ENCODE measurements at regions not wholly inside any gene's neighbourhood (a gene's known extent, or its start where the extent isn't known, plus 50 kb on each side); places are given as distances from the start of the nearest gene placed in this dataset.

DNA sequence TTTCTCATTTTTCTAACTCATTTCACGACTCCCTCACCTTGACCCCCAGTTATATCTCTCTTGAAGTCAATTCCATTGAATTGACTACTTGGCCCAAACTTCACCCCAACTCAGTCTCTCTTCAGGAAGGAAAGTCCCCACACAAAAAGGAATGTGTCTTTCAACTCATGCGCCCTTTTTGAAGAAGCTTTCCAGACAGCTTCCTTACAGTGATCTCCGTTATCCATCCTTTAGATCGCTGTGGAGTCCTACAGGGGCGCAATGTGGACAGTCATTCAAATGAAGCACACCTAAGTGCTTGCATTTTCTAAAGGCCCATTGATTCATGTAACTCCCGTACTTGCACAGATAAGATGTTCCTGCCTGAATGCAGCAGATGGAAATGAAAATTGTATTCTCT, 101.1 kb upstream of the VPREB1 start:
- Mint-ChIP-seq H3K36me3 (ENCODE audit: low read depth) (no peaks in the 10 kb centered on the region), H3K4me3 (no peak overlapping the region), H3K27me3 (peaks cover 53% of the 10 kb centered on the region), H3K4me1 (ENCODE audit: low read depth) (no peaks in the 10 kb centered on the region), H3K27ac (no peak overlapping the region), H3K9me3 (no peaks in the 10 kb centered on the region)
- no peak for DNase-seq

DNA sequence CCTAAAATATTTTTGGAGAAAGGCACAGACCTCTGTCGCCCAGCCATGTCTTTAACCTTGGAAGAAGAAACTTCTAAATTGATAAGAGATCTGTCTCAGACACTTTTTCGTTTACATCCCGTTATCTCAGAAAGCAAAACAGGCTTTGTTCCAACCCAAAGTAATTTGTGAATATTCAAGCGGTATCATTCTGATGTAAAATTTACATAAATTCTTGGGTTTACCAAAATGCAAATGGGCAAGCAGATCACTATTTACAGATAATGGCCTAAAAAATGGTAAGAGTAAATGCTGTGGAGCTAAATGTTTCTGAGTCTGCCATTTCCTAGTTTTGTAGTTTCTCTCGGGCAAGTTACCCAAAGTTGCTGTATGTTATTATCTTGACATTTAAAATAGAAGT, 101.9 kb upstream of the VPREB1 start:
- peaks cover 47% of the 10 kb centered on the region for H3K27me3 Mint-ChIP-seq

DNA sequence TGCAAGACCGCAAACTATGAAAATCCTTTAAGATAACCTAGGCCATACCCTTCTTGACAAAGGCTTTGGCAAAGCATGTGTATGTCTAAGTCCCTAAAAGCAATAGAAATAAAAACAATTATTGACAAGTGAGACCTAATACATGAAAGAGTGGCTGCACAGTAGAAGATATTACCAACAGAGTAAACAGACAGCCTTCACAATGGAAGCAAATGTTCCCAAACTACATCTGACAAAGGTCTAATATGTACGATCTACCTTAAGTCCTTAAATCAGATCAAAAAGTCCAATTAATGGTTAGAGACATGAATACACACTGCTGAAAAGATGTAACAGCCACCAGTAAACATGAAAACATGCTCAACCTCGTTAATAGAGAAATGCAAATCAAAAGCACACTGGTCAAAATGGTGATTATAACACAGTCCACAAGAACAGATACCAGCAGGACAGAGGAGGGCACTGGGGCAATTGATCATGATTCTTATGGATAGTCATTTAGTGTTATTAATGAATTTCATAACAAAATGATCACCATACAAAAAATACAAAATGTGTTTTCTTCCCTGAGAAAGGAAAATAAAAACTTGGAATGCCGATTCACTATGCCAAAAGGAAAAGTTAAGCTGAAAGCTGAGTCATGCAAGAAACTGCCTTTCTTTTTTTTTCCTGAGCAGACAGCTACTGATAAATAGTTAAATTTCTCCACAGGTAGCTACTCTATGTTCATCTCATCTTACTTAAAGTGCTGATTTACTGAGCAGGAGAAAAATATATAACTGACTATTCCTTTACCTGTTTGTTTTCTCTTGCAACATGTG, 102.6 kb upstream of the VPREB1 start:
- no peaks in the 10 kb centered on the region for H3K9me3 Mint-ChIP-seq
- H3K4me1 Mint-ChIP-seq (ENCODE audit: low read depth), result no peaks in the 10 kb centered on the region
- H3K36me3 Mint-ChIP-seq (ENCODE audit: low read depth), result no peaks in the 10 kb centered on the region
- no peak for DNase-seq
- H3K27me3 Mint-ChIP-seq, result peaks cover 44% of the 10 kb centered on the region
- H3K4me3 Mint-ChIP-seq, result no peak overlapping the region
- no peak overlapping the region for H3K27ac Mint-ChIP-seq

More for the DNA sequence above, 101.9 kb upstream of the VPREB1 start:
- no peak overlapping the region for H3K27ac Mint-ChIP-seq
- no peaks in the 10 kb centered on the region for H3K9me3 Mint-ChIP-seq
- H3K4me3 Mint-ChIP-seq, result no peak overlapping the region
- no peaks in the 10 kb centered on the region for H3K36me3 Mint-ChIP-seq (ENCODE audit: low read depth)
- no peaks in the 10 kb centered on the region for H3K4me1 Mint-ChIP-seq (ENCODE audit: low read depth)
- DNase-seq, result no peak

DNA sequence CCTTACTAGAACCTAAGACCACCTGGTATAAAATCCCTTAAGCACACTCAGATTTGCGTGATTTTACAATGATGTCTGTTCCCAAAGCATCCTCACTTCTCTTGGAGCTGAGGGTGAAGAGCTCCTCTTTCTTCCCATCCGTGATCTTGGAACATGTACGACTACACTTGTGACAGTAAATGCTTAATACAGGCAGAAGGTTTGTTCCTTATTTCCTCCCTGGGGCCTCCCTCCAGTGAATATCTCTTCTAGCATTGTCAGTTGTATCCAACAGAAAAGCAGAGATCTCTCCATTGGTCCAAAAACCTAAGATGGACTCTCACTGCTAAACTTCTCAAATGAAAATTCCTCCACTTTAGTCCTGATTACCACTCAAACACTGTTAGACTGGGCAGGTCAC, 103.6 kb upstream of the VPREB1 start:
- Mint-ChIP-seq H3K36me3 (ENCODE audit: low read depth) (no peaks in the 10 kb centered on the region), H3K4me1 (ENCODE audit: low read depth) (no peaks in the 10 kb centered on the region)

DNA sequence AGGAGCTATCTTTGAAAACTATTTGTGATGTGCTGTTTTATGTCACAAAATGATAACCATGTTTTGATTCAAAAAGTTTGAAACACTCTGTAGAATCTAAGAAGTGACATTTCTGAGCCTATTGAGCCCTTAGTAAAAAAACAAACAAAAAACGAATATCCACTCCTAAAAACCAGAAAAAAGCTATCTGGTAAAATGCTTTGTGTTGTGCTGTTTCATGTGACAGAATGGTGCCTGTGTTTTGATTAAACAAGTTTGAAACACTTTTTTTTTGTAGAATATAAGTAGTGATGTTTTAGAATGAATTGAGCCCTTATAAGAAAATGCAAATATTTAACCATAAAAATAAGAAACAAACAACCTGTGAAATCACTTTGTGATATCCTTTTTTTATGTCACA, 105.2 kb upstream of the VPREB1 start:
- H3K4me1 Mint-ChIP-seq (ENCODE audit: low read depth), result no peaks in the 10 kb centered on the region

More for the DNA sequence above, 103.6 kb upstream of the VPREB1 start:
- Mint-ChIP-seq H3K27me3 (peaks cover 43% of the 10 kb centered on the region), H3K27ac (no peak overlapping the region), H3K9me3 (no peaks in the 10 kb centered on the region), H3K4me3 (no peak overlapping the region)
- DNase-seq, result no peak

DNA sequence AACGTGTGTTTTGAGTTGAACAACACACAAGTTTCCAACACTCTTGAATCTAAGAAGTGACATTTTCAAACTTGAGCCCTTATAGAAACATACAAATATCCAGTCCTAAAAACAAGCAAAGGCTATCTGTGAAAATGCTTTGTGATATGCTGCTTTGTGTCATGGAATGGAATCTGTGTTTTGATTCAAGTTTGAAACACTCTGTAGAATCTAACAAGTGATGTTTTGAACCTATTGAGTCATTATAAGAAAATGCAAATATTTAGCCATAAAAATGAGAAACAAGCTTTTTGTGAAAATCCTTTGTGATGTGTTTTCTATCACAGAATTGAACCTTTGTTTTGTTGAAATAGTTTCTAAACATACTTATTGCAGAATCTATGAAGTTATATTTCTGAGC, 105.7 kb upstream of the VPREB1 start:
- H3K4me1 Mint-ChIP-seq (ENCODE audit: low read depth), result no peaks in the 10 kb centered on the region
- DNase-seq, result no peak
- no peak overlapping the region for H3K27ac Mint-ChIP-seq
- peaks cover 43% of the 10 kb centered on the region for H3K27me3 Mint-ChIP-seq
- no peaks in the 10 kb centered on the region for H3K36me3 Mint-ChIP-seq (ENCODE audit: low read depth)
- H3K4me3 Mint-ChIP-seq, result no peak overlapping the region
- H3K9me3 Mint-ChIP-seq, result no peaks in the 10 kb centered on the region

More for the DNA sequence above, 105.2 kb upstream of the VPREB1 start:
- no peaks in the 10 kb centered on the region for H3K36me3 Mint-ChIP-seq (ENCODE audit: low read depth)
- H3K27me3 Mint-ChIP-seq, result peaks cover 43% of the 10 kb centered on the region
- no peaks in the 10 kb centered on the region for H3K9me3 Mint-ChIP-seq
- DNase-seq, result no peak
- H3K27ac Mint-ChIP-seq, result no peak overlapping the region
- no peak overlapping the region for H3K4me3 Mint-ChIP-seq

DNA sequence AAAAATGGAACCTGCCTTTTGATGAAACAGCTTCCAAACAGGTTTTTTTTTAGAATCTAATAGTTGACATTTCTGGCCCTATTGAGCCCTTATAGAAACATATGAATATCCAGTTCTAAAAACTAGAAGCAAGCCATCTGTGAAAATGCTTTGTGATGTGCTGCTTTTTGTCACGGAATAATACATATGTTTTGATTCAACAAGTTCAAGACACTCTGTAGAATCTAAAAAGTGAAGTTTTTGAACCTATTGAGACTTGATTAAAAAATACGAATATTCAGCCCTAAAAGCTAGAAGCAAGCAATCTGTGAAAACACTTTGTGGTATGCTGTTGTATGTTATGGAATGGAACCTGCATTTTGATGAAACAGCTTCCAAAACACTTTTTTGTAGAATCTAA, 106.7 kb upstream of the VPREB1 start:
- no peak for DNase-seq
- Mint-ChIP-seq H3K36me3 (ENCODE audit: low read depth) (no peaks in the 10 kb centered on the region), H3K4me1 (ENCODE audit: low read depth) (no peaks in the 10 kb centered on the region), H3K4me3 (no peak overlapping the region), H3K27ac (no peak overlapping the region), H3K27me3 (peaks cover 38% of the 10 kb centered on the region), H3K9me3 (no peaks in the 10 kb centered on the region)

DNA sequence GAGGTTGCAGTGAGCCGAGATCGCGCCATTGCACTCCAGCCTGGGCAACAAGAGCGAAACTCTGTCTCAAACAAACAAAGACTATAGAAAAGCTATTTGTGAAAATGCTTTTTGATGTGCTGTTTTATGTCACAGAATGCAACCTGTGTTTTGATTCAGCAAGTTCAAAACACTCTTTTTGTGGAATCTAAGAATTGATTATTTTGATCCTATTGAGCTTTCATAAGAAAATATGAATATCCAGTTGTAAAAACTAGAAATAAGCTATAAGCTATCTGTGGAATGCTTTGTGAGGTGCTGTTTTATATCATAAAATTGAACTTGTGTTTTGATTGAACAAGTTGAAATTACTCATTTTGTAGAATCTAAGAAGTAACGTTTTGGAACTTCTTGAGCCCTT, 110.7 kb upstream of the VPREB1 start:
- DNase-seq, result no peak
- H3K27ac Mint-ChIP-seq, result no peak overlapping the region
- peaks cover 5% of the 10 kb centered on the region for H3K4me1 Mint-ChIP-seq (ENCODE audit: low read depth)
- no peak overlapping the region for H3K4me3 Mint-ChIP-seq
- H3K9me3 Mint-ChIP-seq, result no peaks in the 10 kb centered on the region
- peaks cover 17% of the 10 kb centered on the region for H3K27me3 Mint-ChIP-seq
- no peaks in the 10 kb centered on the region for H3K36me3 Mint-ChIP-seq (ENCODE audit: low read depth)

DNA sequence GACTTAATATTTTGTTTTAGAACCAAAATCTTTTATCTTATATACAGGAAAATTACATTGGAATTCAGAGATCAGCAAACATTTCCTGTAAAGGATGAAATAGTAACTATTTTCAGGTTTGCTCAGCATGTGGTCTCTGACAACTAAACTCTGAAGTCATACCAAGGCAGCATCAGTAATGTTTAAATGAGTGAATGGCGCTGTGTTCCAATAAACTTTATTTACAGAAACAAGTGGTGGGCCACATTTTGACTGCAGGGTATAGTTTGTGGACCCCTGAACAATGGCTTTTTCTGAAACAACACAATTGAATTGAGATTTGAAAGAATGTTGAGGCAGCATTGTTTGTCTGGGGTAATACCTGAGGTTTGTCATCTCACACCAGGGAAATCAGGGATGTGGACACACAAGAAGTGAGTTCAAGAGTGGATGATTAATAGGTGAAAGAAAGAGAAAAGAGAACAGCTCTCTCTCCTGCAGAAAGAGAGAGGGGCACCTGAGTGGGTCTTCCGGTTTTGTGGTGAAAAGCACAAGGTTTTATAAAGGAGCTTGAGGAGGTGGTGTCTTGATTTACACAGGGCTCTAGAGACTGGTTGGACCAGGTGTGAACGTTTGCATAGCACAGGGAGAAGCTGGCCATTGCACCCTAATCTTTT, 113.5 kb upstream of the VPREB1 start:
- Mint-ChIP-seq H3K36me3 (ENCODE audit: low read depth) (no peaks in the 10 kb centered on the region), H3K27ac (peak overlapping the region; percentile 15), H3K9me3 (no peaks in the 10 kb centered on the region), H3K4me3 (no peak overlapping the region), H3K27me3 (peaks cover 7% of the 10 kb centered on the region), H3K4me1 (ENCODE audit: low read depth) (peaks cover 5% of the 10 kb centered on the region)
- no peak for DNase-seq

DNA sequence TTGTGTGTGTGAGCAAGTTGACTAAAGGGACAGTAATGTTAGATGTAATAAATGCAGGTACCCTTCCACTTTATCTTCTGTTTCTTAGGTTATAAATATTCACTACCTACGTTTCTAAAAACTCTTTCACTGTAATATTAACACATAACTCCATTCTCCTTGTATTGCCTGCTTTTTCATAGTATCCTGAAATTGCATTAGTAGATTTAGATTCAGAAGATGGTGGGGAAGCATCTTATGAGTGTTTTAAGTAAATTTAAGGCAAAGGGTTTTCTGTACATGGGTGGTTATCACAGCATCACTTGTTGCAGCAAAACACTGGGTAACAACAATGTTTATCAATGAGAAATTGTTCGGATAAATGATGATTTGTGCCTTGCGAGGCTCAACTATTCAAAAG, 115.2 kb upstream of the VPREB1 start:
- Mint-ChIP-seq H3K36me3 (ENCODE audit: low read depth) (no peaks in the 10 kb centered on the region), H3K27ac (no peak overlapping the region)

DNA sequence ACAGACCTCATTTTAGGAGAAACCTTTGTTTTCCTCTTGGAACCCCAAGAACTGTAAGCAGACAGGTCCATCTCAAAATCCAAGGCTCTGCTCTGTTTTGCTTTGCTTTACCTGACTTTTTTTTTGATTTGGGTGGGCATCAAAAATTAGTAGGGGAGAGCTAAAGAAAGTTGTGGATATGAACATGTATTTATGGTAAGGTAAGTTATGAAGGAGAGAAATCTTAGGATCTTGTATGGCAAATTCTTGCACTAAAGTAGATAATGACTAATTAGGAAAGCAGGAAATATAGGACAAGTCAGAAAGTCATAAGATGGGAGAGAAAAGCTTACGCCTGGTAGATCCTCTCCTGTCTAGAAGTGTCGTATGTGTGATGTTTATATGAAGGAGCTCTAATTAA, 116.1 kb upstream of the VPREB1 start:
- Mint-ChIP-seq H3K4me3 (no peak overlapping the region), H3K9me3 (no peaks in the 10 kb centered on the region), H3K27ac (no peak overlapping the region), H3K4me1 (ENCODE audit: low read depth) (peaks cover 5% of the 10 kb centered on the region), H3K36me3 (ENCODE audit: low read depth) (no peaks in the 10 kb centered on the region), H3K27me3 (peaks cover 17% of the 10 kb centered on the region)
- no peak for DNase-seq

More for the DNA sequence above, 115.2 kb upstream of the VPREB1 start:
- Mint-ChIP-seq H3K9me3 (no peaks in the 10 kb centered on the region), H3K4me1 (ENCODE audit: low read depth) (peaks cover 5% of the 10 kb centered on the region), H3K27me3 (peaks cover 8% of the 10 kb centered on the region), H3K4me3 (no peak overlapping the region)
- DNase-seq, result no peak

DNA sequence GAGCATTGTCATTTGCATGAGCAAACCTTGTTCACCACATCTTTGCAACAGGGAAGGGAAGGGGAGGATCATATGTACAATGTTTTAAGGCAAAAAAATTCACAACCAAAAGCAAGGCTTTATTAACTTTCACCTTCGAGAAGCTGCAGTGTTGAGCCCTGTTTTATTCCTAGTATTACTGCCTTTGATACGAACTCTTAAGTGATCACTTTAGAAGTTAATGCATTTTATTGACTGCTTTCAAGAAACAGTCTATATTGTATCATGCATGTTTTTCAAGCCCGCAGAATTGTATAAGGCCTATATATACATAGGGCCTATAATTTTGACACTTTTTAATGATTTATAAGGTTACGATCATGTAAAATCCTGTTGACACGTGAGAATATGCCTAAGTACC, 117.5 kb upstream of the VPREB1 start:
- no peak overlapping the region for H3K4me3 Mint-ChIP-seq
- peaks cover 22% of the 10 kb centered on the region for H3K27me3 Mint-ChIP-seq
- DNase-seq, result no peak
- peaks cover 5% of the 10 kb centered on the region for H3K4me1 Mint-ChIP-seq (ENCODE audit: low read depth)
- H3K9me3 Mint-ChIP-seq, result no peaks in the 10 kb centered on the region
- no peak overlapping the region for H3K27ac Mint-ChIP-seq
- no peaks in the 10 kb centered on the region for H3K36me3 Mint-ChIP-seq (ENCODE audit: low read depth)

DNA sequence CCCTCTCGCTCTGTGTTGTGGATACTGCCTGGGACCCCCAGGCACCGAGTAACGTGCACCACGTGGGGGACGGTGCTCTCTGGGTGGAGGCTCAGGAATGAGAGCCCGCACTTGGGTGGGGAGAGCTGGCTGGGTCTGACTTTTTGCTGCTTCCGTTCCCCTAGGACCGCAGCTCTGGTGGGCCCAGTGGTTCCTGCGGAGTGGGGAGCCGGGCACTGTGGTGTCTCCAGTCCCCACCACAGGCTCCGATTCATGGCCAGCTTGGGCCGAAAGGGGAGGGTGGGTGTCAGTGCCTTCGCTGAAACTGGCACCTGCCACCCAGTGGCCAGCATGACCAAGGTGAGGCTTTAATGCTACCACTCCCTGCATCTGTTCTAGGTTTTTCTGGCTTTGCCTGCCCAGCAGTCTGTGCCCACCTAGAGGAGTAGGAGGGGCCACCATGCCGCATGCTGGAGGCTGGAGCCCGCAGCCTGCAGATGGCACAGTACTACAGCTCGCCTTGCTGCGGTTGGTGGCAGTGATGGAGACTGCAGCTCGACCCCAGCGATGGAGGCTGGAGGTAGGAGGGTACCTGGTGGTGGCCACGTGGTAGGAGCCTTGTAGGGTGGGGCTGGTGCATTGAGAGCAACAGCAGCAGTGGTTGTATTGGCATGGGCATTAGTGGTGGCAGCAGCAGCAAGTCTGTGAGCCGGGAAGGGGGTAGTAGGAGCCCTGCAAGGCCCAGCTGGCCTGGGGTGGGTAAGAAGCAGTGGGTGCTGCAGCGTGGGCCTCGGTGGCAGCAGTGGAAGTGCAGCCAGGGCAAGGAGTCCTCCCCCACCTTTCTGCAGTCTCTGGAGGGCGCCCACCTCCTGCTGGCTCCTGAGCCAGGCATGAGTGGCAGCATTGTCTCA, 118.8 kb upstream of the VPREB1 start:
- H3K9me3 Mint-ChIP-seq, result no peaks in the 10 kb centered on the region
- H3K27me3 Mint-ChIP-seq, result peaks cover 18% of the 10 kb centered on the region
- H3K36me3 Mint-ChIP-seq (ENCODE audit: low read depth), result no peaks in the 10 kb centered on the region
- DNase-seq, result no peak
- H3K4me1 Mint-ChIP-seq (ENCODE audit: low read depth), result no peaks in the 10 kb centered on the region
- no peak overlapping the region for H3K4me3 Mint-ChIP-seq
- H3K27ac Mint-ChIP-seq, result no peak overlapping the region

DNA sequence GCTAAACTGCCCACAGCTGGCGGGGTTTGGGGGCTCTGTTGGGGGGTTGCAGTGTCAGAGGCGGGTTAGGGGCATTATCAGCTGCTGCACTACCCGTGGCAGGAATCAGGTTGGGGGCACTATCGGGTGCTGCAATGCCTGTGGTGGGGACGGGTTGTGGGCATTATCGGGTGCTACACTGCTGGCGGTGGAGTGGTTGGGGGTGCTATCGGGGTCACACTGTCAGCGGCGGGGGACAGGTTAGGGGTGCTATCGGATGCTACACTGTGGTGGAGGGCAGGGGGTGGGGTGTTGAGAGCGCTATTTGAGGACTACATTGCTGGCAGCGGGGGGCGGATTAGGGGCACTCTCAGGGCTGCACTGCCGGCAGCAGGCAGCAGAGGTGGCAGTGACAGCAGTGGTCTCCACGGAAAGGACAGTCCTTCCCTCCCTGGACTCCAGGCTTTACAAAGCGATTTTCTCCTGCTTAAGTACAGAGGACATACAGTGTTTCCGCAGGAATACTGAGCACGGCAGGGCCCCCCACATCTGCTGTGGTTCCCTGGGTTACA, 119.5 kb upstream of the VPREB1 start:
- Mint-ChIP-seq H3K36me3 (ENCODE audit: low read depth) (no peaks in the 10 kb centered on the region), H3K4me1 (ENCODE audit: low read depth) (no peaks in the 10 kb centered on the region), H3K4me3 (no peak overlapping the region), H3K27me3 (peaks cover 18% of the 10 kb centered on the region), H3K27ac (no peak overlapping the region), H3K9me3 (no peaks in the 10 kb centered on the region)
- DNase-seq, result no peak
